NCI-H510A (cell line): ENCODE measurements at regions not wholly inside any gene's neighbourhood (a gene's known extent, or its start where the extent isn't known, plus 50 kb on each side); places are given as distances from the start of the nearest gene placed in this dataset.

ENCODE experiments used
- DNase-seq: peaks from one replicate; lab custom pipeline; 2025; lab: John Stamatoyannopoulos, UW

DNA sequence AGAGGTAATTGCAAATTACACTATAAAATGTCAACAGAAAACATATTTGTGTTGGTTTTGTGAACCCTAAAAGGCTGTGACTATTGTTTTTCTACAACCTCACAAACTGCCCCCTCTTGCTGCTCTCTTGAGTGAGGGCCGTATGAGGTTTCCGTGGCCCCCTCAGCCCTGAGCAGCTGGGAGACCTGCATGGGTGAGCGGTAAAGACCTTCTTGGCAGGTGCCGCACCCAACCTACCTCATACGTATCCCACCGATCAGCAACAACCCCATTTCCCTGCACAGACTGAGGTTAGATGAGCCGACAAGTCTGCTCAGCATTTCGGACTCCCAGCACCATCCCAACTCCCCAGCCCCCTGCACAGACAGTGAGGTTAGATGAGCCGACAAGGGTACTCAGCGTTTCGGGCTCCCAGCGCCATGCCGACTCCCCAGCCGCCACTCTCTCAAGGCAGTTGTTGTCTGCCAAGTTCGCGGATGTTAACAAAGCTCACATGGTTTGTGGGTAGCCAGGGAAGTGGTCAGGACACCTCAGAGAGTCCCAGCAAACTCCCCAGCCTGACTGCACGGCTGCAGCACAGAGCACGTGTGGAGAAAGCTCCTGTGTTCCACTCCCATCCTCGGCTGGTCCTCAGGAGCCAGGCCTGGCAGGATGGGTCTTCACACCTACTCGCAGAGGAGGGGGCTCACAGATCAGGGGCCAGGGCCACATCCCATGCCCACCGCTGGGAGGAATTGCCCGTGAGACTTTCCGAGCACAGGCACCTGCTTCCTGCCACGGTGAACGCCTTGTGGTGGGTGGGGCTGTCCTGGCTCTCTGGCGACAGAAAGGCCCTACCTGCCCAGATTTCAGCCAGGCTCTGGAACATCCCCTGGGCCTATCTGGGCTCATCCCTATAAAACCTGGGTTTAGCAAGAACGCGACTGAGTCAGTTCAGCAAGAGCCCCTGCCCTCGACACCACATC lies 502.9 kb downstream of the BRD1 start:
- no peak for DNase-seq

DNA sequence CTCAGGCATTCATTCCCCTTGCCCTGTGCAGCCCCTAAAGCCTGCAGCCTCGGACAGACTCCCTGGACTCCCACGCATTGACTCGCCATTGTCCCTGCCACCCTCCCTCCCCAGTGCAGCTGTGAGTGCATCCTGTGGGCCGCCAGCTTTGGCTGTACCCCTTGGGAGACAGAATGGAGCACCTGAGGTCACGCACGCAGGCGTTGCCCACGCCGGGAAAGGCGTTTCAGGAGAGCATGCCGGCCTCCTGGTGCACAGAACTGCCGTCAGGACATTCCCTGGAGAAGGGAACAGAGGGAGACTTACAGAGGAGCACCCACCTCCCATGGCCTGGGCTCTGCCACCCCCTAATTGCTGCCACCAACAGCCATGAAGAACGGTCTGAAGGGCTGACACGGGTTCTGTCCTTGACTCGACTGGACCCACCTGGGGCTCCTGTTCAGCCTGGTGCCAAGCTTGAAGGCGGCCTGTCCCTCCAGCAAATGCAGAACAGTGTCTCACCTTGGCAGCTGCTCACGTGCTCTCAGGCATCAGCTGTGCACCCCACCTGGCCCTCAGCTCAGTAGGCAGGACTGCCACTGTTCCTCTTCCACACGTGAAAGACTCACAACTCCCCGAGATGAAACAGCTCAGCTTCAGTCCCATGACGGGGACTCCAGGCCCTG lies 503.8 kb downstream of the BRD1 start:
- DNase-seq: no peak

DNA sequence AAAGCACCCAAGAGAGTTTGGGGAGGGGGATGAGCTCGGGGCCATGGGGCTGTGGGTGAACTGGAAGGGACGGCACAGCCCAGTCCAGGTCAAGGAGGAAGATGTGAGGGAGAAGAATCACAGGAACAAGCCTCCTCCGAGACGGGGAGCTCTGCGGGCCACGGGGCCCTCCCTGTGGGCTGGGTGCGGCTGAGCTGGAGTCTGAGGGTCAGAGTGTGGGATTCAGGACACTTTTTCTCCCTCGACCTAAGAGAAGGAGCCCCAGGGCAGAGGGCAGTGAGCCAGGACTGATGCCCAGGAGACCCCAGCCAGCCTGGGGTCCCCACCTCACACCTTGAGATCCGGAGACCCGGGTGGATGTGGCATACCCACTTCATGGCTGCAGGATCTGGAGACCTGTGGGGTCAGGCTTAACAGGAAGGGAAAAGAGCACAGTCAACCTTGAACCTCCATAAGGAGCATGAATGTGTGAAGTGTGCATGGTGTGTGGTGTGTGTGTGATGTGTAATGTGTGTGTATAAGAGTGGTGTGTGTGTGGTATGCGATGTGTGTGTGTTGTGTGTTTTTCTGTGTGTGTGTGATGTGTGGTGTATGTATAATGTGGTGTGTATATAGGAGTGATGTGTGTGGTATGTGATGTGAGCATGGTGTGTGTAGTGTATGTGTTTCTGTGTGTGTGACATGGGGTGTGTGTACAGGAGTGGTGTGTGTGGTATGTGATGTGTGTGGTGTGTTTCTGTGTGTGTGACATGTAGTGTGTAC lies 504.6 kb downstream of the BRD1 start:
- DNase-seq: no peak

DNA sequence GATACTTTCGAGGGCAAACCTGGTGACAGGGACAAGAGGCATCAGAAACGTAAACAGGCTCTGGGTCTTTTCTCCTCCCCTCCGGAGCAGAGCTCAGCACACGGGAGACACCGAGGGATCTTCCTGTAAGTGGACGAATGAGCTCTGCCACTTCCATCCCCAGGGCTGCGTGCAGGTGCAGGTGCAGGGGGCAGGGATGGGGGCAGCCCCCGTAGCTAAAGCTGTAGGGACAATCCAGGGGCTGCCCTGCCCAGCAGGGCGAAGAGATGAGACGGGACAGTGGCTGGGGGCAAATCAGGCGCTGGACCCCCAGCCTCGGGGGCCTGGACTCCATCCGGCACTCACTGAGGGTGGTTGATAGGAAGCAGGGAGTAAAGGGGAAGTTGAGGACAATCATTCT lies 505.4 kb downstream of the BRD1 start:
- DNase-seq: no peak

DNA sequence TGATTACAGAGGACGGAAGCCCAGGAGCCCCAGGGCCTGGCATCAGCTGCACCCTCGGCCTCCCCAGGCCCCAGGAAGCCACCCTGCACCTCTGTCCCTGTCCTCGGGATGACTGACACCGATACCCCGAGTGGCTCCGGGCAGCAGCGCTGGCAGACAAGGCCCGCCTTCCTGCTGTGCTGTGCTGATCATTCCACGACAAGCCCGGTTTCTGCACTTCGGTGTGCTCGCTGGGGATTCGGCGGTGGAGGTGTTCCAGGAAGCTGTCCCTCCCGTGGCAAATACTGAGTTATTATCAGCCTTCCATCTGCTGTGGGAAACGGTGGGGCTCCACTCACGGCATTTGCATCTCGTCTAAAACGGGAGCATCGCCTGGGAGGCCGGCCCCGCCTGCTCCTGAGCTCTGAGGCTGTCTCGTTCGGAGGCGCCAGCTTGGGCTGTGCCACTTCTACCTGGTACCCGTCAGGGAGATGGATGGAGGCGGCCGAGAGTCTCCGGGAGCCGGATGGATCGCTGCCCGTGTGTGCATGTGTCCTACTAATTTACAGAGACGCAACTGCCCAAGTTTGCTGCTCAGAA lies 506.1 kb downstream of the BRD1 start:
- no peak for DNase-seq

GRCh38 chr22:49320714-49321476 lies 506.8 kb downstream of the BRD1 start:
- no peak for DNase-seq

DNA sequence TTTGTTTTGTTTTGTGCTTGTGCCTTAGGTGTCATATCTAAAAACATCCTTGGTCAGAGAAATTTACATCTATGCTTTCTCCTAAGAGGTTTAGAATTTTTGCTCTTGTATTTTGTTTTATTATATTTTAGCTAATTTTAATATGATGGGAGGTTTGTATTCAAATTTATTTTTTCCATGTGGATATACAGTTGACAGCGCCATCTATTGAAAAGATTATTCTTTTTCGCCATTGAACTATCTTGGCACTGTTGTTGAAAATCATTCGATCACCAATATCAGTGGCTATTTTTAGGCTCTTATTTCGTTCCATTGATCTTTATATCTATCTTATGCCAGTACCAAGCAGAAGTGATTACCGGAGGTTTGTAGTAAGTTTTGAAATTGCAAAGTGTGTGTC lies 510.3 kb downstream of the BRD1 start:
- no peak for DNase-seq

DNA sequence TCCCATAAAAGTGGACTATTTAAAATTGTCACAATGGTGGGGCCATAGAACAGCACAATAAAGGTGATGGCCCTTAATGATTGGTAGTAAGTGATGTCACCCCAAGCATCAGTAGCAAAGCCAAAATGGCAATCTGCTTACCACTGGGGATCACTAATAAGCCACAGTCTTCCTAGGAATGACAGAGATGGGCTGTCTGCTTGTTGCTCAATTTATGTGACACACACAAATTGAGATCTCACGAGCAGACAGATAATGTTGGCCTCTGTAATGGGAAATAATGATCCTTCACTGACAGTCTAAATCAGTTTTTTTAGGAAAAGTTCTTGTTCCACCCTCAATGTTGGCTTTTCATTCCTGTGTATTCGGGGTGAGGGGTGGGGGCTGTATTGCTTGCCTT lies 515.1 kb downstream of the BRD1 start:
- DNase-seq: no peak

GRCh38 chr22:49310354-49310753 lies 517.3 kb downstream of the BRD1 start:
- DNase-seq: no peak

GRCh38 chr22:49308300-49308699 lies 519.4 kb downstream of the BRD1 start:
- DNase-seq: no peak

- no peak for DNase-seq
Observed at GRCh38 chr22:49307870-49308269, 519.8 kb downstream of the BRD1 start.

GRCh38 chr22:49307481-49307830 lies 520.2 kb downstream of the BRD1 start:
- DNase-seq: no peak

- DNase-seq: no peak
Observed at GRCh38 chr22:49306632-49307480, 520.8 kb downstream of the BRD1 start.

GRCh38 chr22:49305966-49306631 lies 521.6 kb downstream of the BRD1 start:
- no peak for DNase-seq

DNA sequence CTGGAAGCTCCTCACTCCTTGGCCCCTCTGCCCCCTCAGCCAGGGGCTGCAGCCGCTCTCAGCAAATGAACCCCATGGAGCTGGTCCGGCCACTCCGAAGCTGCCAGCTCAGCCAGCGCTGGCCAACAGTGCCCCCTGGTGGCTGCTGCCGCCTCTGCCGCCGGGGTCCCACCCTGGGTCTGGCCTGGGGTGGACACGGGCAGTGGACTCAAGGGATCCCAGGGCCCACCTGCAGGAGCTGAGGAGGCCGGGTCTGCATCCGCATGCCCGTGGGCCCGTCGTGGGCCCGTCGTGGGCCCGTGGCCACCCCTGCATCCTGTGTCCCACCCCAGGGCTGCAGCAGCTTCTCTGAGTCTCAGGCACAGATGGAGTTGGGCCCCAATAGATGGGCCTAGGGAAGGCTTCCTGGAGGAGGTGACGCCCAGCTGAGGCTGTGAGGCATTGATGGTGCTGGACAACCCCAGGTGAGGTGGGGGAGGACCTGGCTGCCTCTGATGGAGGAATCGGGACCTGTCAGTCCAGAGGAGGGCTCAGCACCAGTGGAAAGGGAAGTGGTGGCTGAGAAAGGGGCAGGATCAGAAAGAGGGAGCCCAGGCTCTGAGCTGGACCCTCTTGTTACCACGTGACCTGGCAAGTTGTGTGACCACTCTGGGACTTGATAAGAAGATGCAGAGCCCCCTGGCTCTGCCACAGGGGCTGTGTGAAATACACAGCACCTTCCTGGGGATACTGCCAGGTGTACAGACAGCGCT lies 522.3 kb downstream of the BRD1 start:
- DNase-seq: peak; percentile 20

DNA sequence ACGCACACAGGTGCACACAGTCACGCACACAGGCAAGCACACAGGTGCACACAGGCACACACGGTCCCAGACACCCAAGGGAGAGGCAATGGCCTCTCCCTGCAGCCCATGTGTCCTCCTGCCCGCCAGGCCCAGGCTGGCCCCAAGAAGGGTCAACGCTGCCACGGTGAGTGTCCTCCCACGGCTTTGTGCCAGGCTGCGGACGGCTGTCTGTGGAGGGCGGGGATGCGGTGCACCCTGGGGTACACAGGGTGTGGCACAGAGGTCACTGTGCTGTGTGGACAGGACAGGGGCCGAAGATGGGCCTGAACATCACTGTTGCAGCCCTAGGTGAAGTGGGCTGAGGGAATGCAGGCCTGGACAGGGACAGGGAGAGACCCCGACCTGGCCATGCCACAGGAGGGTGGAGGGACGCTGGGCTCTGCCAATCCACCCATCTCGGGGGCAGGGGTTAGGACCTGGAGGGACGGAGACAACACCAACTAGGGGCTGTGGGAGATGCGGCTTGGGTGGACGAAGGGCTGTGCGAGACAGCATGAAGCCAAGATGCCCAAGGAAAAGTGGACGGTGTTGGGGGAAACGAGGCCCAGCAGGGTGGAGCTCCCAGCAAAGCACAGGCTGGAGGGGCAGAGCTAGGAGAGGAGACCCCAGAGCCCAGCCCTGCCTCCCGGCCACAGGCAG lies 523.8 kb downstream of the BRD1 start:
- DNase-seq: no peak

DNA sequence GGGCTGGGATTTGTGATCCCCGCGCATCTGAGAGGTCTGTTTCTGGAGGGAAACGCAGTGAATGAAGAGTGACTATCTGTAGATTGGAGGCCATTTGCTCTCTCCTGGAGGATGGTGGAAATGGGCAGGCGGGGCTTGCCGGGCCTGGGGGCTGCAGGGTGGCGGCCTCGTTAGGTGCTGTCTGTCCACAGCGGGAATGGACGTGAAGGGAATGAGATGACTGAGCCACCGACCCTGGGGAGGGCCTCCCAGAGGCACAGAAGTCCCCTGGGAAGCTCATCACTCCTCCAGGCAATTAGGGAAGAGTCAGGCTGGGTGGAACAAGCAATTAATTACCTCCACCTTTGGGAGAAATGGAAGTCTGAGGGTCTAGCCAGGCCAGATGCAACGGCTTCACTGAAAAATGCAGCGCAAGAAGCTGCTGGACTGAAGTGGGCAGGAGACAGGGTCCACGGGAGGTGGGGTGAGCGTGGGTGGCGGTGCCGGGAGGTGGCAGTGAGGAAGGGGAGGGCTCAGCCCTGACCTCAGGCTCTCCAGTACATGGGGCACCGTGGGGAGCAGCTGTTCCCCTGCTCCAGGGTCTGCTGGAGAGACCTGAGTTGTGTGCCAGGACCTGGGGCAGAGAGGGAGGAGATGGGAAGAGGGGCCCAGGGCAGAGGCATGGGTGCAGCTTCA lies 524.5 kb downstream of the BRD1 start:
- DNase-seq: no peak

- no peak for DNase-seq
Observed at GRCh38 chr22:49302530-49302929, 525.1 kb downstream of the BRD1 start.
